NCI-H2196 treated with DMSO at 0.1 percent for 48 hours (cell line): ENCODE measurements at regions not wholly inside any gene's neighbourhood (a gene's known extent, or its start where the extent isn't known, plus 50 kb on each side); places are given as distances from the start of the nearest gene placed in this dataset.
"Not testable (repeated sequence)": the region's sequence is repeated elsewhere in the genome, so short reads cannot be mapped to it uniquely, and the experiment has no call there.

Experiments
- DNase-seq: peaks from one replicate; lab custom pipeline; 2025; ENCODE audit not compliant: unreplicated experiment; lab: John Stamatoyannopoulos, UW

GRCh38 chr1:95517506-95517905, 283.5 kb downstream of the RWDD3 start:
- no peak for DNase-seq

GRCh38 chr1:95518310-95518709, 284.3 kb downstream of the RWDD3 start:
- DNase-seq: no peak

GRCh38 chr1:95520390-95520789, 286.4 kb downstream of the RWDD3 start:
- DNase-seq: no peak

- DNase-seq: no peak
These were observed 298.3 kb downstream of the RWDD3 start for GRCh38 chr1:95532335-95532734.

GRCh38 chr1:95534985-95535384, 301.0 kb downstream of the RWDD3 start:
- no peak for DNase-seq

- no peak for DNase-seq
These were observed 301.6 kb downstream of the RWDD3 start for GRCh38 chr1:95535614-95536013.

- no peak for DNase-seq
These were observed 302.5 kb downstream of the RWDD3 start for GRCh38 chr1:95536501-95536900.

GRCh38 chr1:95537176-95537575, 303.2 kb downstream of the RWDD3 start:
- no peak for DNase-seq

- DNase-seq: not testable (repeated sequence)
These were observed 304.2 kb downstream of the RWDD3 start for GRCh38 chr1:95538242-95538641.

- DNase-seq: no peak
These were observed 308.9 kb downstream of the RWDD3 start for GRCh38 chr1:95542936-95543335.

GRCh38 chr1:95547005-95547404, 313.0 kb downstream of the RWDD3 start:
- no peak for DNase-seq

- DNase-seq: no peak
These were observed 314.2 kb downstream of the RWDD3 start for GRCh38 chr1:95548211-95548610.

- DNase-seq: no peak
These were observed 317.2 kb downstream of the RWDD3 start for GRCh38 chr1:95551201-95551600.

GRCh38 chr1:95553595-95553994, 319.6 kb downstream of the RWDD3 start:
- DNase-seq: no peak

GRCh38 chr1:95554408-95554807, 320.4 kb downstream of the RWDD3 start:
- no peak for DNase-seq

- DNase-seq: no peak
These were observed 324.8 kb downstream of the RWDD3 start for GRCh38 chr1:95558791-95559190.

- DNase-seq: no peak
These were observed 327.3 kb downstream of the RWDD3 start for GRCh38 chr1:95561346-95561745.

- DNase-seq: no peak
These were observed 328.2 kb downstream of the RWDD3 start for GRCh38 chr1:95562230-95562629.

- DNase-seq: no peak
These were observed 338.0 kb downstream of the RWDD3 start for GRCh38 chr1:95572002-95572401.

GRCh38 chr1:95572962-95573361, 339.0 kb downstream of the RWDD3 start:
- no peak for DNase-seq

- no peak for DNase-seq
These were observed 341.3 kb downstream of the RWDD3 start for GRCh38 chr1:95575291-95575690.

- DNase-seq: no peak
These were observed 344.5 kb downstream of the RWDD3 start for GRCh38 chr1:95578462-95578861.

GRCh38 chr1:95582191-95582590, 348.2 kb downstream of the RWDD3 start:
- DNase-seq: no peak

- DNase-seq: no peak
These were observed 348.7 kb downstream of the RWDD3 start for GRCh38 chr1:95582746-95583145.
